H7 (cell line): ENCODE measurements at regions not wholly inside any gene's neighbourhood (a gene's known extent, or its start where the extent isn't known, plus 50 kb on each side); places are given as distances from the start of the nearest gene placed in this dataset.

Experiments
- DNase-seq: peaks from one replicate; pipeline ENCODE4 v3.0.0; 2012
- H3K27me3 ChIP-seq: 2 replicates; pipeline ENCODE4 v1.6.0; 2011; ENCODE audit warnings: mild to moderate bottlenecking, low read length; ENCODE audit not compliant: control insufficient read depth, insufficient read depth
- H3K36me3 ChIP-seq: replicated peaks from 2 replicates; pipeline ENCODE4 v1.5.1; 2011; ENCODE audit warnings: low read length; ENCODE audit not compliant: control insufficient read depth, insufficient read depth
- H3K4me3 ChIP-seq: 2 replicates; pipeline ENCODE4 v1.5.1; 2011; ENCODE audit warnings: low read depth, mild to moderate bottlenecking, control low read depth, low read length, moderate library complexity; ENCODE audit not compliant: insufficient read depth

DNA sequence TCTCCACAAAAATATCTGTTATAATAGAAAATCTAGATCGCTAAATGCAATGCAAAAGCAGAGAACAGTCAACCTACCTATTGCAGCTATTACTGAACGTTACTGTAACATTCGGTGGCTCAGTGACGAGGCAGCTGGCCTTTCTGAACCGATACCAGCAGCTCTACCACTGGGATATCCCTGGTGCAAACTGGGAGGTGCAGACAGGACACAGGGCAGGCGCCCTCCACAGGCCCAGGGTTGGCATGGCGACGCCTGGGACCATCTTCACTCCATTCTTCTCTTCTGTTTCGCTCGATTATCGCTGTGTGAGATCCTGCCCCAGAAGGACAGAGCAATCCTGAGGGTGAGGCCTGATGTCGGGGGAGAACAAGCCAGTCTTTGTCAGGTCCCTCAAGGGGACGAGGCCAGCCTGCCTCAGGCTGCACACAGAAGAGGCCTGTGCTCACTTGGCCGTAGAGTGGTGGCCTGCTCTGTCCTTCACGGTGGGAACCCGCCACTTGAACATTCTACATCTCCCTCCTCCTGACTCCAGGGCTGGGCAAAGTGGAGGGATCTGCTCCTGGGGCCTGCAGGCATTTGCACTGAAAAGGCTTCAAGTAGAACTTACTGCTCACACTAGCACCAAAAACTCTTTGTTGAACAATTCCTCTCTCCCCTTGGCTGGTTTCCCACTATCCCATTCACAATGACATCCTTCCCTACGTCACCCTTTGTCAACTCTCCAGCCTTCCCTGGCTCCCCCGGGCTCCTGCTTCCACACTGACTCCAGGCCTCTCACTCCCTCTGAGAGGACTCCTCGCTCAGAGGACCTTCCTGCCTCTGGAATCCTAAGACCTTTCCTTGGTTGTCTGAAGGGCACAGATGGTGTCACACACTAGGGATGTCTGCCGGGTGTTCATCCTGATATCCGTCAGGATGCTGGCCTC is 49.7 kb downstream of the CYRIA start:
- Histone ChIP-seq H3K36me3 (no peaks in the 10 kb centered on the region), H3K4me3 (no peak overlapping the region), H3K27me3 (no peaks in the 10 kb centered on the region)
- DNase-seq, result peak; percentile 47

DNA sequence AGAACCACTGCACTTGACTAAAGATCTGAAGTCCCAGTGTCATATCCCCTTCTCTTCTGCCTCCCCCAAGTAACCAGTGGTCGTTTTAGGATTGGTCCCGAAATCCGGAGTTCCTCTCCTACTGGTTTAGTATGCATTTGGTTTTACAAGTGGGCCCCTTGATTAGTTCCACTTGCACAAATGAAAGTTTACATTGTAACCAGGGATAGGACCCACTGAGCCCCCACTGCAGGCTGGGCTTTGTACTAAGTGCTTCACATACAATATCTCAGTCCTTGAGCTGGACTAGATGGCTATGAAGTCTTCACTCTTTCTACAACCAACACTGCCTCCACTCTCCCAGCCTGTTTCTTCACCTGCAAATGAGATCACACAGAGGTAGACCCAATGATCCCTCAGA is 50.4 kb downstream of the CYRIA start:
- Histone ChIP-seq H3K4me3 (no peak overlapping the region), H3K36me3 (no peaks in the 10 kb centered on the region), H3K27me3 (no peaks in the 10 kb centered on the region)
- DNase-seq, result no peak

DNA sequence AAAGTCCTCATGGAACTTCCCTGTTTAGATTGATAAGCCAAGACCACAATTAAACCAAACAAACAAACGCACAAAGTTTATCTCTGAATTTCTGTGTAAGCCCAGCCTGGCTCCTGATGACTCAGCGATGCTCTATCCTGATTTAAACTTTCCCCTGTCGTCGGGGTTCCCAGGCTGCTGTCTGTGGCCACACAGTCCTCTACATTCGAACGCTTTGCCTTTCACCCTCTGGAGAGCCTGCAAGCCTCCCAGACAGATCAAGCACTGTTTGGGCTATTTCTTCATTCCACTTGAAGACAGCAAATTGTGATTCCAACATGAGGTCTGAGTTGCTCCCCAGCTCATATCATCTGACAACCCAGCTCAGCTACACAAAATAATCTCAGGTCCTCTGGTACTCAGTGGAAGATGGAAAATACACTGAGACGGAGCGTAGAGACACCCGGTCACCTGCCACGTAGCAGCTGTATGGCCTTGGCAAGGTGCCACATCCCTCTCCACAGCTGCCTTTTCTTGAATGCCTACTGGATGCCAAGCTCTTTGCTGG is 51.2 kb downstream of the CYRIA start:
- H3K4me3 ChIP-seq, result no peak overlapping the region
- no peaks in the 10 kb centered on the region for H3K36me3 ChIP-seq
- no peak for DNase-seq
- no peaks in the 10 kb centered on the region for H3K27me3 ChIP-seq

DNA sequence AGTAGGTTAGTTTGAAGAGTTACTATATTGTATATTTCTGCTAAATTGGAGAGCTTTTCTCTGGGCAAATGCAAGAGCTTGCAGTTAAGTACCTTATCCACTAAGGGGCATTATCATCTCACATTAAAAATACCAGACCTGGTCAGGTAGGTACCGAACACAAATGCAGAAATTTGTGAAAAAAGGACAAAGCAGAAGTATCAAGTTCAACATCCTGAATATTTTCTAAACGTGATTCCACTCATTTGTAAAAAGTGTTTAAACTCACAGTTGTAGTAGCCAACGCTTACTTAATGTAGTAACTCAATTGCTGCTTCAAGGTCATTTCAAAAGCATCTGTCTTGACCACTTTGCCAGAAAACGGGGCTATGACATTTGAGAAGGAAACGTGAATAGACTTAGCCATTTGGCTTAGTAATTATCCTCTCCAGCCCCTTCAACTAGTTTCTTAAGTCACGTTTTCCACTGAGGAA is 52.1 kb downstream of the CYRIA start:
- H3K4me3 ChIP-seq, result no peak overlapping the region
- H3K36me3 ChIP-seq, result no peaks in the 10 kb centered on the region
- peak; percentile 55 for DNase-seq
- no peaks in the 10 kb centered on the region for H3K27me3 ChIP-seq

DNA sequence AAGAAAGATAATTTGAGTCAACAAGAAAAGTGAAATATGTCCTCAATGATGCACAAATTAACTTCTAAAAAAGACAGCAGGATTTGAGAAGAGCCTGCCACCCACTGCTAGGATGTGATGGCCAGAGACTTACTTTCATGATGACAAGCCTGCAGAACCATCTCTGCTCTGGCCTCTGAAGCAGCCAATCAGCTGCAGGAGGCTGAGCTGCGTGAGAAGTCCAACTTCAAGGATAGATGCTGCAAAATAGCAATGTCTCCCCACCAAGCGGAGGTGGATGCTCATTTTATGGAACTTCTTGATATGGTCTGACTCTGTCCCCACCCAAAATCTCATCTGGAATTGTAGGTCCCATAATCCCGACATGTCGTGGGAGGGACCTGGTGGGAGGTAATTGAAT is 53.1 kb downstream of the CYRIA start:
- DNase-seq, result no peak
- H3K36me3 ChIP-seq, result no peaks in the 10 kb centered on the region
- H3K27me3 ChIP-seq, result no peaks in the 10 kb centered on the region
- H3K4me3 ChIP-seq, result no peak overlapping the region

DNA sequence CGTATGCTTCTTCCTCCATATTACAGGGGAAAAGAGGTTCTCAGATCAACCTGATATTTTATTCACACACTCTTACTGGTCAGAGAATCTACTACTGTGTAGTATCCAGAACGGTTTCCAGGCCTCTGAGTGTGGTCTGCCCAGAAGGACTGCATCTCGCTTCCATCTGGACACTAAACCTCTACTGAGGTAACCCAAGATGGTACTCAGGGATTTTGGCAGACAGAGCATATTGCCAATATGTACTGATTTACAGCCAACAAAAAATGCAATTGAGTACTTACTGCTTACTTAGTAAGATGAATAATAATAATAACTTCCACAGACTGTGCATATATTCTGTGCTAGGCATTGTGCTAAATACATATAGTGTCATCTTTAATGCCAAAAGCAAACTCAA is 55.8 kb downstream of the CYRIA start:
- H3K4me3 ChIP-seq, result no peak overlapping the region
- DNase-seq, result no peak
- no peaks in the 10 kb centered on the region for H3K27me3 ChIP-seq
- no peaks in the 10 kb centered on the region for H3K36me3 ChIP-seq

DNA sequence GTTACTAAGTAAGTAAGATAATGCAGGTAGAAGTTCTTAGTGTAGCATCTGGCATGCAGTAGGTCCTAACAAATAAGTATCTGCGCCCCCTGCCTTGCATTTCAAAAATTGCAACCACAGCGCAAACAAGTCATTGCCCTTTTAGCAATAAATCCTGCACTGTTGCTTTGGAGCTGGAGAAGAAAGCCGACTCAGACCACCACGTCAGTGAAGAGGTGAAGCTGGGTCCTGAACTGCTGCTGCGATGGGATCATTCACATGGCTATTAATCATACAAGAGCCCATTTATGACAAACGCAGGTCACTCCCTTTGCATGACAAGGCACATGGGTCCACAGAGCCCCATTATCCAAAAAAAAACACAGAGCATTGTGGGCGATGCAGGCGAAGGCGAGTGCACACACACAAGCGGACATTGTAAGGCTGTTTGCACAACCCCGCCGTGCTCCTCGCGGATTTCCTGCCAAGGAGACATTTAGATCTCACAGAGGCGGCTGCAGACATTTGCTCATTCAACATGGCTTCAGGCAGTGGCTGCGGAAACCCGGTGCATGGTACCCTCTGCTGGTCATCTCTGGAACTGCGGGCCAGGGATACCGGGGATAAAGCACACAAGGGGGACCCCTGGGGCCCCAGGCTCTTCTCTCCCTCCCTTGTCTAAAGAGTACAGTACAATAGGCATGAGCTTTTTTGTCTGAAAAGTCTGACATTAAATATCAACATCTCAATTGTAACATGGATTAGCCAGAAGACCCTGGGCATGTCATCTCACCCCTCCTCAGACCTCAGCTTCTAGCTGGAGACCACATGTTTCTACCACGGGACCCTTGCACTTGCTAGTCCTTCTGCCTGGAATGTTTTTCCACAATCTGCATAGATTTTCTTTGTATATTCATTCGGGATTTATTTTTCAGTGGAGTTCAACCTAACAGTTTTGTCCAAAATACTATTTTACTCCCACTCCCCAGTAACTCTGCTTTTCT is 56.7 kb downstream of the CYRIA start:
- DNase-seq, result peak; percentile 85
- Histone ChIP-seq H3K4me3 (peak overlapping the region; percentile 29), H3K36me3 (no peaks in the 10 kb centered on the region), H3K27me3 (no peaks in the 10 kb centered on the region)

DNA sequence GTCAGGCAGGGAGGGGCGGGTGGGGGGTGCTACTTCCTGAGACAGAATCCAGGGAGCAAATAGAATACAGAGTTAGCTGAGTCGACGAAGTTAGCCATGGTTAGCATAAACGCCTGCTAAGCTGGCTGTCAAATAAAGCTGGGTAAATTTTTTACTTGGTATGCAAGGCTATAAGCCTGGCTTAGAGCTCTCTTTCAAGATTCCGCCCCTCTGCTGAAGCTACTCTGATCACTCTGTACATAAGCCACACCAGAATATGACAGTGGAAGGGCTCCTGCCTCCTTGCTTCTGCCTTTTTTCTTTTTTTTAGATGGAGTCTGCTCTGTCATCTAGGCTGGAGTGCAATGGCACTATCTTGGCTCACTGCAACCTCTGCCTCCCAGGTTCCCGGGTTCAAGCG is 58.3 kb downstream of the CYRIA start:
- DNase-seq, result no peak
- H3K27me3 ChIP-seq, result no peaks in the 10 kb centered on the region
- no peaks in the 10 kb centered on the region for H3K36me3 ChIP-seq
- no peak overlapping the region for H3K4me3 ChIP-seq

DNA sequence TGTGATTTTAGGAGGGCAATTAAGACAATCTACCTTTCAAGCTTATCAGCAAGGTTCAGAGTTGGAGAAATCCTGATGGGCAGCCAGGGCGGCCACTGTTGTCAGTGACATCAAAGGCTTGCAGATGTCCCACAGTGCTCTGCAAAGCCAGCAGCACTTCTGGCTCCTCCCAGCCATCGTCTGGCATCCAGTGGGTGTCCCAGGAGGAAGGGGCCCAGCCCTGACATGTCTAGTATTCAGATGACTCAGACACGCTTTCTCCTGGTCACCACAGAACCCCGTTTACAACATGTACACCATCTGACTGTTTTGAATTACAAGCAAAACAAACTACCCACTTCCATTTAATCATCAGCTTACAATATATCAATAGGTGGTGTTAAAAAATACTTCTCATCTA is 61.4 kb downstream of the CYRIA start:
- DNase-seq, result no peak
- H3K27me3 ChIP-seq, result no peaks in the 10 kb centered on the region

DNA sequence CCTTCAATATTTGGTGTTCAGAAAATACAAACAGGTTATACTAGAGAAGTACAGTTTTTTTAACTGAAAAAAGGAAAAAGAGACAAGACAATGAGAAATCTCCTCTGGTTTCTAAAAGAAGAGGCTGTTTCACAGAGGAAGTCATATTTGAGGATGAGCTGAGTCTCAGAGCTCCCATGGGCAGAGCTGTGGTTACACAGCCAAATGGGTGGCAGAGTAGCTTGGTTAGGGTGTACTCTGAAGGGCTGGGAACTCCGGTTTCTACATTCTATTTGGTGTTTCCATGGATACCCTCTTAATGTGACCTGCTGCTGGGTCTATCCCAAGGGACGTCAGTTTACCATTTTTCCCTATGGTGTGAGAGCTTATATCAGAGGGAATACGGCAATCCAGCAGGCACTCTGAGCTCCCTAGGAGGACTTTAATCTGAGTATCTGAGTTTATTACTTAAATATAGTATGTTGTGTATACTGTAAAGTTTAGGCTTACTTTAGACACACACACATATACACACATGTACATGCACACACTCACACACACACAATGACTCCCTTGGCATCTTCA is 74.2 kb downstream of the CYRIA start:
- Histone ChIP-seq H3K36me3 (no peaks in the 10 kb centered on the region), H3K4me3 (no peak overlapping the region), H3K27me3 (no peaks in the 10 kb centered on the region)
- DNase-seq, result no peak

More for the DNA sequence above, 61.4 kb downstream of the CYRIA start:
- Histone ChIP-seq H3K4me3 (no peak overlapping the region), H3K36me3 (no peaks in the 10 kb centered on the region)

DNA sequence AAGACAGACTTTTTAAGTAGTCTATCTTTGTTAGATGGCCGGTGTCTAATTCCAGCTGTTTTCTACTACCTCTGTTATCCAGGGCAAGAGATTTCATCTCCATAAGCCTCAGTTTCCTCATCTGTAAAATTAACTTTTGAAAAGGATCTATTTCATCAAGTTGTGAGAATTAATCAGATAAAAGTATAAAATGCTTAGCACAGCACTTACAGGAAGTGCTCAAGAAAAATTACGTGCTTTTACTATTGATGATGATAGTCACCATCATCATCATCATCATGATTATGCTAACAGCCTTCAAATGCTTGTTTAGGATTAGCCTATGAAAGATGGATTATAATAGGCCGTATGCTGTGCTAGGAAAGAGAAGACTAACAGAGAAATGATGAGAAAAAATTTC is 76.2 kb downstream of the CYRIA start:
- Histone ChIP-seq H3K27me3 (no peaks in the 10 kb centered on the region), H3K4me3 (no peak overlapping the region), H3K36me3 (no peaks in the 10 kb centered on the region)
- DNase-seq, result no peak

DNA sequence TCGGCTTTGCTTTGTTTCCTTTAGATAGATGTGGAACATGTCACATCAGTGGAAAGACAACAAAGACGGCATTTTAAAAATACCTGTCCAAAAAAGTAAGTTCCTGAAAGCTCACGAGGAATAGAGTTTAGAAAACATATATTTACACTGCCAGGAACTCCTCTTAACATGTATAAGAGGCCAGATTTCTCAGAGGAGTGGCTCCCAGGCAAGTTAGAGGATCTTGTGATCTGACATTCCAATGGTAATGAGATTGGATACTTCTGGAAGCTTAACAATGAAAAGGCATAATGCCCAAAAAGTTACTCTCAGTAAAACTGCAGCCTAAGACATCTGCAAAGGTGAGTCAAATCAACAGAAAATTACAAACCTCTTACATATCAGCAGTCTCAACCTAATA is 77.1 kb downstream of the CYRIA start:
- Histone ChIP-seq H3K36me3 (no peaks in the 10 kb centered on the region), H3K4me3 (no peak overlapping the region), H3K27me3 (no peaks in the 10 kb centered on the region)
- peak; percentile 32 for DNase-seq

DNA sequence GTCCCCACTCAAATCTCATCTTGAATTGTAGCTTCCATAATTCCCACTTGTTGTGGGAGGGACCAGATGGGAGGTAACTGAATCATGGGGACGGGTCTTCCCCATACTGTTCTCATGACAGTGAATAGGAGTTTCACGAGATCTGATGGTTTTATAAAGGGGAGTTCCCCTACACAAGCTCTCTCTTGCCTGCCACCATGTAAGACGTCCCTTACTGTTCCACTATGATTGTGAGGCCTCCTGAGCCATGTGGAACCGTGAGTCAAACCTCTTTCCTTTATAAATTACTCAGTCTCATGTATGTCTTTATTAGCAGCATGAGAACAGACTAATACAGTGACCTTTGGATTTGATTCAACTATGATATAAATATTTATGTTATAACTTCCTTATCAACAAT is 78.0 kb downstream of the CYRIA start:
- no peaks in the 10 kb centered on the region for H3K27me3 ChIP-seq
- no peak for DNase-seq
- no peak overlapping the region for H3K4me3 ChIP-seq
- H3K36me3 ChIP-seq, result no peaks in the 10 kb centered on the region

DNA sequence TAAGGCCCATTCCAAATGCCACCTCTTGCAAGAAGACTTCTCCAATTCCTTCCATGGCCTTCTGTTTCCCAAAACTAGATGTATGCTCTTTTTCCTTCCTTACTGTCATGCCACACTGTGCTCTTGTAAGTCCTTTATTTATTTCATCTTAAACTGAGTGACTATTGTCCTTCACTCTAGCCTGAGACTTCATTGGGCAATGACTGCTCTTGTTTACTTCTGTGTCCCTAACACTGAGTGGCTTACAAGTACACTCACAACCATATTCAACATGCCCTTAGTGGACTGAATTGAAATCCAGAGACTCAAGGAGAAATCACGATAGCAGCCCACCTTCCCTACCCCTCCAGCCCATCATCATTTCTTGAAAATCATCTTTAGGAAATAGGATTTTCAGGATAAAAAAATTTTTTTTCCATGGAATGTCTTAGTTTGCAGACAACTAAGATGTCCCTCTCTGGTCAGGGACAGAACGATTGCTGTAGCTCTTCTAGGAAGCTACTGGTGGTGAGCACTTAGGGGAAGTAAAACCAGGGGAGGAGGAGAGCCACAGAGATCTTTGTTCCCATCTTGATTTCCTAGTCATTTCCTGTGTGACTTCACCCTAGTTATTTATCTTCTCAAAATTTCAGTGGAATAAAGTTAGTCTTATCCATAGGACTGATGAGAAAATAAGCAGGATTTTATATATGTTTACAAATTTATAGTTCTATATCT is 80.7 kb downstream of the CYRIA start:
- H3K27me3 ChIP-seq, result no peaks in the 10 kb centered on the region
- DNase-seq, result no peak
- no peak overlapping the region for H3K4me3 ChIP-seq
- no peaks in the 10 kb centered on the region for H3K36me3 ChIP-seq
